ENCODE measurements at regions not wholly inside any gene's neighbourhood (a gene's known extent, or its start where the extent isn't known, plus 50 kb on each side); places are given as distances from the start of the nearest gene placed in this dataset.

GRCh38 chr15:46080016-46080415 is 445.2 kb downstream of the SQOR start:
- H3K79me2 ChIP-seq (ENCODE audit: control insufficient read depth, insufficient read depth, low read length, poor library complexity) = no peaks in the 10 kb centered on the region
- H3K18ac ChIP-seq (ENCODE audit: low read length) = no peak overlapping the region
- H2AK5ac ChIP-seq (ENCODE audit: low read length) = no peak overlapping the region
- H3K4ac ChIP-seq (ENCODE audit: low read depth, low read length) = no peak overlapping the region
- H3K14ac ChIP-seq (ENCODE audit: low read length) = no peak overlapping the region
- no peak overlapping the region for H4K8ac ChIP-seq (ENCODE audit: low read depth, low read length)
- H2BK5ac ChIP-seq (ENCODE audit: low read depth, low read length, poor library complexity) = no peak overlapping the region
- no peak overlapping the region for H3K23ac ChIP-seq (ENCODE audit: low read length)
- H2AFZ ChIP-seq (ENCODE audit: insufficient read depth, low read length, poor library complexity) = no peak overlapping the region
- no peaks in the 10 kb centered on the region for H3K9me3 ChIP-seq (ENCODE audit: insufficient read depth, low read depth, low read length)
- H3K4me3 ChIP-seq (ENCODE audit: low read depth, low read length) = no peak overlapping the region
- no peak overlapping the region for H4K12ac ChIP-seq (ENCODE audit: low read depth, low read length)
- WGBS (ENCODE audit: extremely low coverage, insufficient coverage, insufficient read length) = no CpG with 5 or more reads among the region's 7 CpGs
- H3K4me2 ChIP-seq (ENCODE audit: low read length) = no peak overlapping the region
- H3K4me1 ChIP-seq (ENCODE audit: control insufficient read depth in 1 of 2, insufficient read depth in 2 of 2, low read length in 2 of 2) = no peaks in the 10 kb centered on the region
- H3K36me3 ChIP-seq (ENCODE audit: control insufficient read depth in 1 of 2, insufficient read depth in 2 of 2, low read length in 2 of 2) = no peaks in the 10 kb centered on the region
- no peak overlapping the region for H3K27ac ChIP-seq (ENCODE audit: low read depth, low read length)
- DNase-seq = no peak
- no peak overlapping the region for H2BK120ac ChIP-seq (ENCODE audit: insufficient read depth, low read length, poor library complexity)
- no peak overlapping the region for H3K9ac ChIP-seq (ENCODE audit: low read length)
- no peaks in the 10 kb centered on the region for H3K79me1 ChIP-seq (ENCODE audit: low read length)
- H3K27me3 ChIP-seq (ENCODE audit: insufficient read depth, low read length) = no peaks in the 10 kb centered on the region
- no peak overlapping the region for H4K91ac ChIP-seq (ENCODE audit: low read depth, low read length)
- H2BK12ac ChIP-seq (ENCODE audit: low read length) = no peak overlapping the region

DNA sequence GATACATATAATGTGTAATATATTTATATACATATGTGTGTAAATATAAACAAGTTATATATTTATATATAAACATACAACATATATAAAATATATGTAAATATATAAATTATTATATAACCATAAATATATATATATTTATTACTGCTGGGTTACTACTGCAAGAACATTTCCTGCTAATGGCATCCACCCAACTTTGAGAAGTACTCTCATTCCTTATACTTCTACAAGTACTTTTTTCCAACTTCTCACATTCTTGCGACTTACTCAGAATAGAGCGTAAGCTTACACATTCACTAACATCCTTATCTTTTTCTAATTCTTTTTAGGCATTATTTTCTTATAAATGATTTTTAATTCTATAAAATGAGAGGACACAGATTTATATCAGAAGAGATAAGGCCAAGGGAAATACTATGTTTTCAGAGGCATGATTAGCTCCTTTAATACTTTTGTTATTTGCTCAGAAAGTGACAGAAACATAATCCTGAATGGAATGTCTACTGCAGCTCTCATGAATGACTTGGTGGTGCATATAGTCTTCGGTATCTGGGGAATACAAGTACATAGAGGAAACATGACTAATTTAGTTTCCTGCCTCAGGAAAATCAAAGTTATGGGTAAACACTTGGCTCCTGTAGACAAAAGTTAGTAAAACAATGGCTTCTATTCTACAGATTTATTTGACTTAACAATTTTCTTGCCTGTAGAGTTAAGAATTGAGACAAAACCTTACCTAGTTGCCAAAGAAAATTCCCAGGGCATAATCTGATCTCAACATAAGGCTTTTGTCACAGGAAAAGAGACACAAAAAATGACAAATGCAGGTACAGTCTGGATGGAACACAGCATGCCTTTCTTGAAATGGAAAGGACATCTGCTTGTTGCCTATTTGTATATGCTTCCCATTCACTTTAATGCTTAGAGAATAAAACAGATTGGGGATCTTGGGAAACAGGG is 453.9 kb downstream of the SQOR start:
- Histone ChIP-seq H2BK120ac (ENCODE audit: insufficient read depth, low read length, poor library complexity) (no peak overlapping the region), H3K4ac (ENCODE audit: low read depth, low read length) (no peak overlapping the region), H3K79me2 (ENCODE audit: control insufficient read depth, insufficient read depth, low read length, poor library complexity) (no peaks in the 10 kb centered on the region), H3K4me1 (ENCODE audit: control insufficient read depth in 1 of 2, insufficient read depth in 2 of 2, low read length in 2 of 2) (no peaks in the 10 kb centered on the region), H3K9me3 (ENCODE audit: insufficient read depth, low read depth, low read length) (no peaks in the 10 kb centered on the region), H3K36me3 (ENCODE audit: control insufficient read depth in 1 of 2, insufficient read depth in 2 of 2, low read length in 2 of 2) (no peaks in the 10 kb centered on the region), H4K8ac (ENCODE audit: low read depth, low read length) (no peak overlapping the region), H2AK5ac (ENCODE audit: low read length) (no peak overlapping the region), H2BK12ac (ENCODE audit: low read length) (no peak overlapping the region), H3K4me3 (ENCODE audit: low read depth, low read length) (no peak overlapping the region), H3K14ac (ENCODE audit: low read length) (no peak overlapping the region), H3K27me3 (ENCODE audit: insufficient read depth, low read length) (no peaks in the 10 kb centered on the region), H2AFZ (ENCODE audit: insufficient read depth, low read length, poor library complexity) (no peak overlapping the region), H2BK5ac (ENCODE audit: low read depth, low read length, poor library complexity) (no peak overlapping the region), H3K9ac (ENCODE audit: low read length) (no peak overlapping the region), H3K79me1 (ENCODE audit: low read length) (no peaks in the 10 kb centered on the region), H3K18ac (ENCODE audit: low read length) (no peak overlapping the region), H3K27ac (ENCODE audit: low read depth, low read length) (no peak overlapping the region), H3K23ac (ENCODE audit: low read length) (no peak overlapping the region), H4K12ac (ENCODE audit: low read depth, low read length) (no peak overlapping the region), H3K4me2 (ENCODE audit: low read length) (no peak overlapping the region), H4K91ac (ENCODE audit: low read depth, low read length) (no peak overlapping the region)
- DNase-seq = no peak
- WGBS (ENCODE audit: extremely low coverage, insufficient coverage, insufficient read length) = 100% methylated on average over 1 of the region's 3 CpGs

DNA sequence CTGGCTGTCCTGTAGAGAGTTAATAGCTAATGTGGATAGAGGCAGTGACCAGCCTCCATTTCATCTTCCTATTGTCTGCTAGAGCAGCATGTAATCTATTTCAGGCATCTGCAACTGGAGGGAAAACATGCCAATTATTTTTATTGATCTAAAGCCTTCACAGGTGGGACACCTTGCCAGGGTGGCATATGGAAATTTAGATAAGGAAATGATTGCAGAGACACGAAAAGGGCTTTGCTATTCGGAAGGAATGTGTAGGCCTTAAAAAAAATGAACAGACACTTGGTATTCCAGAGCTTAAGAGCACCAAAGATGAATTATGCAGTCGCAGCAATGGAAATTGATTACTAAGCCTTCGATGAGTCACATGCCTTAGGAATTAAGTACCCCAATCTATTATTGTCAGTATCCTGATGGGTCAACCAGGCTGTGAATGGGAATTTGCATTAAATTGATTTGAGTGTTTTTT is 454.7 kb downstream of the SQOR start:
- Histone ChIP-seq H2AK5ac (ENCODE audit: low read length) (no peak overlapping the region), H3K4ac (ENCODE audit: low read depth, low read length) (no peak overlapping the region), H2AFZ (ENCODE audit: insufficient read depth, low read length, poor library complexity) (no peak overlapping the region), H3K79me2 (ENCODE audit: control insufficient read depth, insufficient read depth, low read length, poor library complexity) (no peaks in the 10 kb centered on the region), H3K4me3 (ENCODE audit: low read depth, low read length) (no peak overlapping the region), H2BK120ac (ENCODE audit: insufficient read depth, low read length, poor library complexity) (no peak overlapping the region), H4K8ac (ENCODE audit: low read depth, low read length) (no peak overlapping the region), H3K23ac (ENCODE audit: low read length) (no peak overlapping the region), H4K12ac (ENCODE audit: low read depth, low read length) (no peak overlapping the region), H4K91ac (ENCODE audit: low read depth, low read length) (no peak overlapping the region), H3K79me1 (ENCODE audit: low read length) (no peaks in the 10 kb centered on the region), H3K4me1 (ENCODE audit: control insufficient read depth in 1 of 2, insufficient read depth in 2 of 2, low read length in 2 of 2) (no peaks in the 10 kb centered on the region), H3K27ac (ENCODE audit: low read depth, low read length) (no peak overlapping the region), H3K14ac (ENCODE audit: low read length) (no peak overlapping the region), H3K36me3 (ENCODE audit: control insufficient read depth in 1 of 2, insufficient read depth in 2 of 2, low read length in 2 of 2) (no peaks in the 10 kb centered on the region), H3K4me2 (ENCODE audit: low read length) (no peak overlapping the region), H2BK5ac (ENCODE audit: low read depth, low read length, poor library complexity) (no peak overlapping the region), H3K27me3 (ENCODE audit: insufficient read depth, low read length) (no peaks in the 10 kb centered on the region), H3K9ac (ENCODE audit: low read length) (no peak overlapping the region), H2BK12ac (ENCODE audit: low read length) (no peak overlapping the region), H3K9me3 (ENCODE audit: insufficient read depth, low read depth, low read length) (no peaks in the 10 kb centered on the region), H3K18ac (ENCODE audit: low read length) (no peak overlapping the region)
- no CpG with 5 or more reads among the region's 4 CpGs for WGBS (ENCODE audit: extremely low coverage, insufficient coverage, insufficient read length)
- no peak for DNase-seq

GRCh38 chr15:46091860-46092450 is 457.1 kb downstream of the SQOR start:
- no peak overlapping the region for H3K14ac ChIP-seq (ENCODE audit: low read length)
- H3K9me3 ChIP-seq (ENCODE audit: insufficient read depth, low read depth, low read length) = no peaks in the 10 kb centered on the region
- H2BK12ac ChIP-seq (ENCODE audit: low read length) = no peak overlapping the region
- no peak overlapping the region for H3K4me3 ChIP-seq (ENCODE audit: low read depth, low read length)
- WGBS (ENCODE audit: extremely low coverage, insufficient coverage, insufficient read length) = no CpG with 5 or more reads among the region's 16 CpGs
- no peak overlapping the region for H3K27ac ChIP-seq (ENCODE audit: low read depth, low read length)
- H2AK5ac ChIP-seq (ENCODE audit: low read length) = no peak overlapping the region
- no peak overlapping the region for H3K23ac ChIP-seq (ENCODE audit: low read length)
- no peak overlapping the region for H4K8ac ChIP-seq (ENCODE audit: low read depth, low read length)
- H4K91ac ChIP-seq (ENCODE audit: low read depth, low read length) = no peak overlapping the region
- H3K4me1 ChIP-seq (ENCODE audit: control insufficient read depth in 1 of 2, insufficient read depth in 2 of 2, low read length in 2 of 2) = no peaks in the 10 kb centered on the region
- no peak overlapping the region for H3K9ac ChIP-seq (ENCODE audit: low read length)
- no peak overlapping the region for H3K4ac ChIP-seq (ENCODE audit: low read depth, low read length)
- H4K12ac ChIP-seq (ENCODE audit: low read depth, low read length) = no peak overlapping the region
- H3K18ac ChIP-seq (ENCODE audit: low read length) = no peak overlapping the region
- H2BK120ac ChIP-seq (ENCODE audit: insufficient read depth, low read length, poor library complexity) = no peak overlapping the region
- H2AFZ ChIP-seq (ENCODE audit: insufficient read depth, low read length, poor library complexity) = no peak overlapping the region
- H3K79me2 ChIP-seq (ENCODE audit: control insufficient read depth, insufficient read depth, low read length, poor library complexity) = no peaks in the 10 kb centered on the region
- no peak overlapping the region for H3K4me2 ChIP-seq (ENCODE audit: low read length)
- DNase-seq = peak in 1 of 2 donors; percentile 38
- H3K27me3 ChIP-seq (ENCODE audit: insufficient read depth, low read length) = no peaks in the 10 kb centered on the region
- no peak overlapping the region for H2BK5ac ChIP-seq (ENCODE audit: low read depth, low read length, poor library complexity)
- no peaks in the 10 kb centered on the region for H3K36me3 ChIP-seq (ENCODE audit: control insufficient read depth in 1 of 2, insufficient read depth in 2 of 2, low read length in 2 of 2)
- no peaks in the 10 kb centered on the region for H3K79me1 ChIP-seq (ENCODE audit: low read length)
